PC-3 (cell line): ENCODE measurements at regions not wholly inside any gene's neighbourhood (a gene's known extent, or its start where the extent isn't known, plus 50 kb on each side); places are given as distances from the start of the nearest gene placed in this dataset.

ENCODE experiments used
- ATAC-seq: fragments of 200-7000 bp; cut with Tn5 transposase; 2 replicates; pipeline ENCODE4 v1.9.1; 2020; ENCODE audit warnings: mild to moderate bottlenecking, moderate library complexity
- BruUV-seq: library from RNA; stranded (reverse); fragments of 400-500 nt; replicated peaks from 2 replicates; lab custom pipeline; 2021; lab: Mats Ljungman, UMichigan
- CTCF ChIA-PET: fragments of 300-600 bp; sonication (Branson Sonifier 250); formaldehyde crosslinking; loops from one replicate; lab custom pipeline; 2022; ENCODE audit warnings: antibody characterized with exemption; lab: Charles Lee
- POLR2A ChIA-PET: fragments of 300-600 bp; sonication (Branson Sonifier 250); formaldehyde crosslinking; loops from one replicate; lab custom pipeline; 2022; ENCODE audit warnings: antibody characterized with exemption; ENCODE audit not compliant: unreplicated experiment; lab: Charles Lee
- DNase-seq: peaks from one replicate; pipeline ENCODE4 v3.0.0-alpha.2; 2015
- H2AFZ ChIP-seq: fragments of 300-600 bp; sonication (generic); 2 replicates; pipeline ENCODE4 v1.6.0; 2016; ENCODE audit warnings: antibody characterized with exemption, low read length
- H3F3A ChIP-seq: fragments of 300-600 bp; sonication (generic); one replicate; pipeline ENCODE4 v1.6.0; 2017; ENCODE audit warnings: antibody characterized with exemption, low read length, control low read depth, mild to moderate bottlenecking; ENCODE audit not compliant: unreplicated experiment
- H3K27ac ChIP-seq: fragments of 300-600 bp; sonication (generic); 2 replicates; pipeline ENCODE4 v1.5.1; 2016; ENCODE audit warnings: mild to moderate bottlenecking, low read length
- H3K27me3 ChIP-seq: fragments of 300-600 bp; sonication (generic); 2 replicates; pipeline ENCODE4 v1.6.1; 2016; ENCODE audit warnings: low read length, mixed read lengths
- H3K36me3 ChIP-seq: fragments of 300-600 bp; sonication (generic); 2 replicates; pipeline ENCODE4 v1.6.1; 2016; ENCODE audit warnings: low read depth, mixed run types, low read length, mixed read lengths
- H3K4me1 ChIP-seq: fragments of 300-600 bp; sonication (generic); 2 replicates; pipeline ENCODE4 v1.5.1; 2016; ENCODE audit warnings: low read length; ENCODE audit not compliant: insufficient read depth
- H3K4me2 ChIP-seq: fragments of 300-600 bp; sonication (generic); 2 replicates; pipeline ENCODE4 v1.6.0; 2016; ENCODE audit warnings: low read length
- H3K4me3 ChIP-seq: fragments of 300-600 bp; sonication (generic); 2 replicates; pipeline ENCODE4 v1.5.1; 2016; ENCODE audit warnings: mild to moderate bottlenecking, low read length, mixed read lengths
- H3K79me2 ChIP-seq: fragments of 300-600 bp; sonication (generic); 2 replicates; pipeline ENCODE4 v1.6.1; 2017; ENCODE audit warnings: low read length, mixed read lengths
- H3K9ac ChIP-seq: fragments of 300-600 bp; sonication (generic); 2 replicates; pipeline ENCODE4 v1.6.0; 2016; ENCODE audit warnings: mild to moderate bottlenecking, low read length
- H3K9me2 ChIP-seq: fragments of 300-600 bp; sonication (generic); replicated peaks from 2 replicates; pipeline ENCODE4 v1.6.1; 2016; ENCODE audit warnings: mixed run types, low read length, mixed read lengths
- H3K9me3 ChIP-seq: fragments of 300-600 bp; sonication (generic); 2 replicates; pipeline ENCODE4 v1.6.1; 2016; ENCODE audit warnings: low read length, mixed read lengths
- H4K20me1 ChIP-seq: fragments of 300-600 bp; sonication (generic); 2 replicates; pipeline ENCODE4 v1.6.1; 2016; ENCODE audit warnings: low read length, mixed read lengths
- EZH2 ChIP-seq: fragments of 300-600 bp; sonication (generic); IDR thresholded peaks from one replicate; pipeline ENCODE4 v1.6.1; 2017; ENCODE audit warnings: antibody characterized with exemption, mild to moderate bottlenecking, low read length; ENCODE audit not compliant: unreplicated experiment
- EZH2phosphoT487 ChIP-seq: fragments of 300-600 bp; sonication (generic); IDR thresholded peaks from 2 replicates; pipeline ENCODE4 v1.6.1; 2018; ENCODE audit warnings: mild to moderate bottlenecking, antibody characterized with exemption, low read length, borderline replicate concordance
- intact Hi-C: fragments of 100-400 bp; cut with micrococcal nuclease; formaldehyde crosslinking; loops from 2 replicates; pipeline ENCODE4 v1.9.0; 2023
- TF ChIP-seq, protein P1 (sequence below): fragments of 300-600 bp; sonication (generic); conservative IDR thresholded peaks from 2 replicates; pipeline ENCODE4 v1.5.1; 2017; ENCODE audit warnings: antibody characterized with exemption, low read depth, mild to moderate bottlenecking, low read length

DNA sequence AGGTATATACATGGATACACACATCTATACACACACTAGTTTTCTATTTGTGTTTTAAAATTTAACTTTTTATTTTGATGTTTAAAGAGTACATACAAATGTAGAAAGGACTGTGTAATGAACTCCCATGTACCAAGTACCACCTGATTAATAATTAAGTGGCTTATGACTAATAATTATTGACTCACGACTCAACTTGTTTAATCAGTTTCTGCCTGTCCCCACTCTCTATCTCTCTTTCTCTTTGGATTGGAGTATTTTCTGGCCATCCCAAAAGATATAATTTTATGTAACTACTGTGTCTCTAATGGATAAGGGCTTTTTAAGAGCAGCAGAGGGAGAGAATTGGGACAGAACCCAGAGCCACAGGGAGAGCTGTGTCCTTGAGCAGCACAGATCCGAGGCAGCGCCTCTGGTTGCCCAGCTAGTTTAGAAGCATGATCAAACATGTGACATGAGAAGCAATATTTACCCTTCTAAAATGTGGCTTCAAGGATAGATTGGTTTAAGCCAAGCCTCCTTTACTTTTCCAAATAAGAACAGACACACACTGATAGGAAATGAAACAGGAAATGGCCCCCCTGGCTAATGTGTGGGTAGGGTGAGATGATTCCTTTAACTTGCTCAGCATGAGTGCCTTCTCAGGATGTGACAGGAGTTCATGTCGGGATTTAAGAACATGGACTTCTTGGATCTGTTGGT, 81.0 kb downstream of the ERMARD start:
- peak; percentile 11 for DNase-seq
- Histone ChIP-seq H3K9me3 (no peaks in the 10 kb centered on the region), H3K4me1 (peaks cover 13% of the 10 kb centered on the region; the same call in 1 of the 2 replicates), H3K27me3 (peaks cover 12% of the 10 kb centered on the region; the same call in 1 of the 2 replicates), H2AFZ (peak overlapping the region; percentile 66; the same call in 1 of the 2 replicates), H3K4me2 (peak overlapping the region; percentile 66), H3K9ac (no peak overlapping the region), H3K4me3 (peak overlapping the region; percentile 39; the same call in 1 of the 2 replicates), H3F3A (no peaks in the 10 kb centered on the region), H3K27ac (no peak overlapping the region), H3K36me3 (no peaks in the 10 kb centered on the region), H4K20me1 (no peaks in the 10 kb centered on the region), H3K79me2 (no peaks in the 10 kb centered on the region), H3K9me2 (no peaks in the 10 kb centered on the region)
- ChIA-PET POLR2A (no interaction called here), CTCF (interaction anchor here (0.6 to 1.1 kb wide), 5 partner anchors 28 to 697 kb away, joined by 3 to 12 read pairs (median 3); no protein-coding TSS in a partner anchor)
- no TSS peak for BruUV-seq
- intact Hi-C loops = loop anchor here (5.0 kb wide), 1 partner anchor 685 kb away; no protein-coding TSS in a partner anchor
- TF ChIP-seq EZH2 = no peak
- TF ChIP-seq EZH2phosphoT487 = no peak
- TF ChIP-seq, protein P1, sequence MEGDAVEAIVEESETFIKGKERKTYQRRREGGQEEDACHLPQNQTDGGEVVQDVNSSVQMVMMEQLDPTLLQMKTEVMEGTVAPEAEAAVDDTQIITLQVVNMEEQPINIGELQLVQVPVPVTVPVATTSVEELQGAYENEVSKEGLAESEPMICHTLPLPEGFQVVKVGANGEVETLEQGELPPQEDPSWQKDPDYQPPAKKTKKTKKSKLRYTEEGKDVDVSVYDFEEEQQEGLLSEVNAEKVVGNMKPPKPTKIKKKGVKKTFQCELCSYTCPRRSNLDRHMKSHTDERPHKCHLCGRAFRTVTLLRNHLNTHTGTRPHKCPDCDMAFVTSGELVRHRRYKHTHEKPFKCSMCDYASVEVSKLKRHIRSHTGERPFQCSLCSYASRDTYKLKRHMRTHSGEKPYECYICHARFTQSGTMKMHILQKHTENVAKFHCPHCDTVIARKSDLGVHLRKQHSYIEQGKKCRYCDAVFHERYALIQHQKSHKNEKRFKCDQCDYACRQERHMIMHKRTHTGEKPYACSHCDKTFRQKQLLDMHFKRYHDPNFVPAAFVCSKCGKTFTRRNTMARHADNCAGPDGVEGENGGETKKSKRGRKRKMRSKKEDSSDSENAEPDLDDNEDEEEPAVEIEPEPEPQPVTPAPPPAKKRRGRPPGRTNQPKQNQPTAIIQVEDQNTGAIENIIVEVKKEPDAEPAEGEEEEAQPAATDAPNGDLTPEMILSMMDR = no peak
- ATAC-seq = no peak

DNA sequence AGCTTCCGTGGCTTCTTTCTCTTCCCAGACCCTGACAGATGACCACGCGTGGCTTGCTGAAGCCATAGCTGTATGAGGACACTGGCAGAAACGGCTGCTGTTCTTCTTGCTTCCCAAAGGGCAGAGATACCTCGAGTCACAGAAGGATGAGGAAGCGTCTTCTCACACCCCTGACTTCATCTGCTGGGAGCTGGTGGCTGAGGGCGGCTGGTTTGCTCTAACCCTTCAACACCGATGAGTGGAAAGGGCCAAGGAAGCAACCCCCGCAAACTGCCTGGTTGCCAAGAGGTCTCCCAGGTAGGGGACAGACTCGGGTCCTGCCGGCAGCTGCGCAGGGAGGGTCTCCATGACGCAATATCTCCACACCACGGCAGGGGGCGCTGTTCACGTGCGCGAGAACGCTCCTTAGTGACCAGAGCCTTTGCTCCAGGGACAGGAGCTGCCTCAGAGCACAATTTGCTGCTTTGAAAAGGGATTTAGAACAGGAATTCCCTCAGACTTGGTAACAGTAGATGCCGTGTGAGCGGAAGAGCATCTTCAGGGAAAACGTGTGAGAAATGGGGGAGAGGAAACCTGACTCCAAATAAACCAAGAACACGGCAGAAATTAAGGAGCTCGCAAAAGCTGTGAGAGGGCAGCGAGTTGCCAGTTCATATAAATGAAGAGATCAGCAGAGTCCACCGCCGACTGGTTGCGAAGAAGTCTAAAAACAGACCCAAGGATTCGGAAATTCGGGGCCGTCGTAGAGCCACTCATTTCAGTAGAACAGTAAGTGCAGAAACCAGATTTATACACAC, 80.2 kb downstream of the ERMARD start:
- Histone ChIP-seq H3K9me3 (no peaks in the 10 kb centered on the region), H3K4me2 (peak overlapping the region; percentile 66), H3K27me3 (peaks cover 6% of the 10 kb centered on the region; the same call in 1 of the 2 replicates), H3K79me2 (no peaks in the 10 kb centered on the region), H3K4me1 (peaks cover 13% of the 10 kb centered on the region; the same call in 1 of the 2 replicates), H3K4me3 (peak overlapping the region; percentile 39), H3K27ac (no peak overlapping the region), H4K20me1 (no peaks in the 10 kb centered on the region), H3F3A (no peaks in the 10 kb centered on the region), H3K9me2 (no peaks in the 10 kb centered on the region), H3K9ac (no peak overlapping the region), H3K36me3 (no peaks in the 10 kb centered on the region), H2AFZ (peak overlapping the region; percentile 66)
- ATAC-seq (peak; percentile 95), DNase-seq (peak; percentile 71)
- CTCF ChIA-PET = interaction anchor here (0.6 to 1.1 kb wide), 6 partner anchors 27 to 698 kb away, joined by 3 to 12 read pairs (median 3); no protein-coding TSS in a partner anchor
- no TSS peak for BruUV-seq
- POLR2A ChIA-PET = no interaction called here
- intact Hi-C loops = loop anchor here (1.0 to 5.0 kb wide), 2 partner anchors 462 to 686 kb away; no protein-coding TSS in a partner anchor
- TF ChIP-seq, protein P1 = peak; percentile 88
- TF ChIP-seq EZH2 = no peak
